GM19395 (cell line): ENCODE measurements at regions not wholly inside any gene's neighbourhood (a gene's known extent, or its start where the extent isn't known, plus 50 kb on each side); places are given as distances from the start of the nearest gene placed in this dataset.
"Not testable (repeated sequence)": the region's sequence is repeated elsewhere in the genome, so short reads cannot be mapped to it uniquely, and the experiment has no call there.

ENCODE experiments used
- ATAC-seq: cut with Tn5 transposase; IDR thresholded peaks from one replicate; pipeline ENCODE4 v1.9.1; 2021; ENCODE audit warnings: mild to moderate bottlenecking, moderate library complexity; ENCODE audit not compliant: unreplicated experiment

GRCh38 chr7:136136906-136137454 is 159.8 kb upstream of the MTPN start:
- no peak for ATAC-seq

- no peak for ATAC-seq
Measured at GRCh38 chr7:136134503-136134902, 157.3 kb upstream of the MTPN start.

- no peak for ATAC-seq
Measured at GRCh38 chr7:136133551-136133950, 156.4 kb upstream of the MTPN start.

GRCh38 chr7:136131304-136131630 is 154.1 kb upstream of the MTPN start:
- ATAC-seq: no peak

- ATAC-seq: no peak
Measured at GRCh38 chr7:136130511-136131303, 153.5 kb upstream of the MTPN start.

GRCh38 chr7:136128050-136128449 is 150.9 kb upstream of the MTPN start:
- no peak for ATAC-seq

GRCh38 chr7:136123352-136123751 is 146.2 kb upstream of the MTPN start:
- no peak for ATAC-seq

- no peak for ATAC-seq
Measured at GRCh38 chr7:136122026-136122425, 144.9 kb upstream of the MTPN start.

- ATAC-seq: no peak
Measured at GRCh38 chr7:136117539-136117938, 140.4 kb upstream of the MTPN start.

GRCh38 chr7:136116186-136116585 is 139.0 kb upstream of the MTPN start:
- ATAC-seq: no peak

- peak; percentile 99 for ATAC-seq
Measured at GRCh38 chr7:136114966-136115762, 138.0 kb upstream of the MTPN start.

GRCh38 chr7:136114467-136114866 is 137.3 kb upstream of the MTPN start:
- ATAC-seq: not testable (repeated sequence)

GRCh38 chr7:136109037-136109436 is 131.9 kb upstream of the MTPN start:
- not testable (repeated sequence) for ATAC-seq

- no peak for ATAC-seq
Measured at GRCh38 chr7:136105191-136105590, 128.0 kb upstream of the MTPN start.

GRCh38 chr7:136104269-136104603 is 127.1 kb upstream of the MTPN start:
- ATAC-seq: no peak

- no peak for ATAC-seq
Measured at GRCh38 chr7:136103545-136104268, 126.5 kb upstream of the MTPN start.

- ATAC-seq: peak; percentile 62
Measured at GRCh38 chr7:136102881-136103280, 125.7 kb upstream of the MTPN start.

GRCh38 chr7:136092714-136093113 is 115.6 kb upstream of the MTPN start:
- ATAC-seq: not testable (repeated sequence)

- no peak for ATAC-seq
Measured at GRCh38 chr7:136087881-136088280, 110.7 kb upstream of the MTPN start.

GRCh38 chr7:136086712-136087111 is 109.6 kb upstream of the MTPN start:
- ATAC-seq: peak; percentile 96

GRCh38 chr7:136079934-136080333 is 102.8 kb upstream of the MTPN start:
- ATAC-seq: no peak
